ENCODE measurements at regions not wholly inside any gene's neighbourhood (a gene's known extent, or its start where the extent isn't known, plus 50 kb on each side); places are given as distances from the start of the nearest gene placed in this dataset.
"Not testable (repeated sequence)": the region's sequence is repeated elsewhere in the genome, so short reads cannot be mapped to it uniquely, and the experiment has no call there.

DNA sequence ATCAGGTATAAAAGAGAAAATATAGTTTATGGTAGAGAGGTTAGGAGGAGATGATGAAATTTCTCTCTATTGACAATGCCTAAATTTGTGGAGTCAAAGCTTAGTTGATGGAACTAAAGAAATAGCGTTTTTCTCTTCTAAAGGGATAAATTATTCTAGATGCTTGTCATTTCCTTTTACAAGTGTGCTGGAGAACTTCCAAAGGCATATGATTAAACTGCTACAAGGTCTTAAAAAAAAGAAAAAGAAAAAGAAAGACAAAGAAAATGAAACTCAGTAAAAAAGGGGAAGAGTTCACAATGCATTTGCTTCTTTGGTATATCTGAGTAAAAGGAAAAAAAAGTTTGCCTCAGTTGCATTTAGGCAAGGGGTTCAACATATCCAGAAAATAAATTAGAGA, 499.8 kb upstream of the PTCHD4 start:
- TF ChIP-seq, protein P1, sequence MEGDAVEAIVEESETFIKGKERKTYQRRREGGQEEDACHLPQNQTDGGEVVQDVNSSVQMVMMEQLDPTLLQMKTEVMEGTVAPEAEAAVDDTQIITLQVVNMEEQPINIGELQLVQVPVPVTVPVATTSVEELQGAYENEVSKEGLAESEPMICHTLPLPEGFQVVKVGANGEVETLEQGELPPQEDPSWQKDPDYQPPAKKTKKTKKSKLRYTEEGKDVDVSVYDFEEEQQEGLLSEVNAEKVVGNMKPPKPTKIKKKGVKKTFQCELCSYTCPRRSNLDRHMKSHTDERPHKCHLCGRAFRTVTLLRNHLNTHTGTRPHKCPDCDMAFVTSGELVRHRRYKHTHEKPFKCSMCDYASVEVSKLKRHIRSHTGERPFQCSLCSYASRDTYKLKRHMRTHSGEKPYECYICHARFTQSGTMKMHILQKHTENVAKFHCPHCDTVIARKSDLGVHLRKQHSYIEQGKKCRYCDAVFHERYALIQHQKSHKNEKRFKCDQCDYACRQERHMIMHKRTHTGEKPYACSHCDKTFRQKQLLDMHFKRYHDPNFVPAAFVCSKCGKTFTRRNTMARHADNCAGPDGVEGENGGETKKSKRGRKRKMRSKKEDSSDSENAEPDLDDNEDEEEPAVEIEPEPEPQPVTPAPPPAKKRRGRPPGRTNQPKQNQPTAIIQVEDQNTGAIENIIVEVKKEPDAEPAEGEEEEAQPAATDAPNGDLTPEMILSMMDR (IDR thresholded peaks at IDR 0.05), result no peak
- TF ChIP-seq ZFX (IDR thresholded peaks at IDR 0.05; ENCODE audit: borderline replicate concordance), result no peak
- no peak overlapping the region for H3K27ac ChIP-seq

DNA sequence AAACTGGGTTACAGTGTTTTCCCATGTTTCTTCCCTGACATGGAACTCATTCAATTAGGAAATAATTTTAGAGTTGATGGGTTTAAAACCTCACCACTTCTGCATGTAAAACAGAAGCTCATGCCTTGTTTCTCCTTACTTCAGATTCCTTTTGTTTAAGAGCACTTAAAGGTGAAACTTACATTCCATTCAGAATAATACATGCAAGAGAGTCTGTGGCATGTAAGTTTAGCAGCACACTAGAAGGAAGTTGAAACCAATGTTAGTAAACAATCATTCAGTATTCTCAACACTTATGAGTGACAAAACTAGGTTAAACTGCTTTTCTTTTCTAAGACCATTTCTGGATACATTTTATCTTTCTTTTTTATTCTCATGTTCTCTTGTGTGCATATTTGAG, 495.6 kb upstream of the PTCHD4 start:
- no peak overlapping the region for H3K27ac ChIP-seq
- TF ChIP-seq, protein P1 (IDR thresholded peaks at IDR 0.05), result no peak

DNA sequence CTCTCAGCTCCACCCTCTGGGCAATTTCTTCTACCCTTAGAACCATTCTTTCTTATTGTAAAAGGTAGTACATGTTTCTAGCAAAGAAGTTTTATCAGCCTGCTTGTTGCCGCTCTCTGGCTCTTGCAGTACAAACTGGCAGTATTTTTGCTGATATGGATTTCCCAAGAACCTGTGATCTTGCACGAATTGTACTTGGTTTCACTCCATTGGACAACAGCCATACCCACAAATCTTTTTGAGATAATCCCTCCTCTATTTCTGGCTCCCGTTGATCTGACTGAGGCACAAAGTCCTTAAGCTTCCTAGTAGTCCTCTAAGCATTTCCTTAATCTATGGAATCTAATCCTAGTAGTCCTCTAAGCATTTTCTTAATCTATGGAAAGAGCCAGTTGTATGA, 487.0 kb upstream of the PTCHD4 start:
- no peak overlapping the region for H3K27ac ChIP-seq
- TF ChIP-seq, protein P1 (IDR thresholded peaks at IDR 0.05), result no peak
- no peak for TF ChIP-seq ZFX (IDR thresholded peaks at IDR 0.05; ENCODE audit: borderline replicate concordance)

GRCh38 chr6:48596830-48597229, 485.8 kb upstream of the PTCHD4 start:
- TF ChIP-seq, protein P1 (IDR thresholded peaks at IDR 0.05), result no peak
- no peak for TF ChIP-seq ZFX (IDR thresholded peaks at IDR 0.05; ENCODE audit: borderline replicate concordance)

DNA sequence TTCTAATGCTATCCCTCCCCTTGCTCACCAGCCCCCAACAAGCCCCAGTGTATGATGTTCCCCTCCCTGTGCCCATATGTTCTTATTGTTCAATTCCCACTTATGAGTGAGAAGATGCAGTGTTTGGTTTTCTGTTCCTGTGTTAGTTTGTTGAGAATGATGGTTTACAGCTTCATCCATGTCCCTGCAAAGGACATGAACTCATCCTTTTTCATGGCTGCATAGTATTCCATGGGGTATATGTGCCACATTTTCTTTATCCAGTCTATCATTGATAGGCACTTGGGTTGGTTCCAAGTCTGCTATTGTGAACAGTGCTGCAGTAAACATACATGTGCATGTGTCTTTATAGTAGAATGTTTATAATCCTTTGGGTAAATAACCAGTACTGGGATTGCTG, 480.2 kb upstream of the PTCHD4 start:
- H3K27ac ChIP-seq, result not testable (repeated sequence)

More at GRCh38 chr6:48596830-48597229, 485.8 kb upstream of the PTCHD4 start:
- H3K27ac ChIP-seq, result no peak overlapping the region

DNA sequence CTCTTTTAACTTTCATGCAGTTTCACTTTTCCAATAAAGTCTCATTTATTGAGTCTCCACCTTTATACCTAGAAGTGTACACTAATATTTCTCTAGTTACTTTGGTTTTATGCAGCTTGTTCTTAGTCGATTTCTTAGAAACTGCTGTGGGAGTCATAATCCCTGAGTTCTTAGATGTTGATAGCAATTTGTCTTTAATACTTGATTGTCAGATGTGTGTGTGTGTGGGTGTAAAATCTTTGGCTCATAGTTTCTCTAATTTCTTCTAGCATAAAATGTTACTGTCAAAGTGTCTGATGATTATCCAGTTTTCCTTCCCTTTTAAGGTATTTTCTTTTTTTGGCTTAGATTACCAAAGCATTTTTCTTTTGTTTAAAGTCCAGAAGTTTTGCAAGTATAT, 473.8 kb upstream of the PTCHD4 start:
- no peak for TF ChIP-seq ZFX (IDR thresholded peaks at IDR 0.05; ENCODE audit: borderline replicate concordance)
- TF ChIP-seq, protein P1 (IDR thresholded peaks at IDR 0.05), result no peak
- H3K27ac ChIP-seq, result no peak overlapping the region

- no peak for TF ChIP-seq ZFX (IDR thresholded peaks at IDR 0.05; ENCODE audit: borderline replicate concordance)
Measured at GRCh38 chr6:48570656-48571055, 459.7 kb upstream of the PTCHD4 start.

DNA sequence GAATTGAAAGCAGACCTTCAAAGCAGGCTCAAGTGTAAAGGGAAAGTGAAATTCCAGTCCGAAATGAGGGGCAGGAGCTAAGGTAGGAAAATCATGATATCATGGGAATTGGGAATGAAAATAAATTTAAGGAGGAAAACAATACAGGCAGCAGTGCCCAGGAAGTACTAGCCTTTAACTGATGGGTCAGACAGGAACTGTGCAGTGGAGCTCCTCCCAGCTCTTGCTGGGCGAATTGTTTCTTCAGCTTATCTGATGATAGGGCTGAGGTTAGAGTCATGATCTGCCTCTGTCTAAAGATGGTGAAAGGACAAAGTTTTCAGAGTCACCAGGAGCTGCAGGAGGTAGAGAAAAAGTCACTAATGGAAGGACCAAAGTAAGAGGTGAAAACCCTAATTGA, 457.9 kb upstream of the PTCHD4 start:
- no peak overlapping the region for H3K27ac ChIP-seq
- TF ChIP-seq, protein P1 (IDR thresholded peaks at IDR 0.05), result no peak
- TF ChIP-seq ZFX (IDR thresholded peaks at IDR 0.05; ENCODE audit: borderline replicate concordance), result no peak

More at GRCh38 chr6:48570656-48571055, 459.7 kb upstream of the PTCHD4 start:
- H3K27ac ChIP-seq, result no peak overlapping the region
